HCT116 (cell line): ENCODE measurements at regions not wholly inside any gene's neighbourhood (a gene's known extent, or its start where the extent isn't known, plus 50 kb on each side); places are given as distances from the start of the nearest gene placed in this dataset.

Experiments used
- ATAC-seq: fragments of 200-7000 bp; cut with Tn5 transposase; 2 replicates; pipeline ENCODE4 v1.9.1; 2020; ENCODE audit warnings: mild to moderate bottlenecking, moderate library complexity
- BruUV-seq: library from RNA; stranded (reverse); fragments of 400-500 nt; replicated peaks from 2 replicates; lab custom pipeline; 2021; lab: Mats Ljungman, UMichigan
- CTCF ChIA-PET: fragments of 300-600 bp; sonication (Branson Sonifier 250); formaldehyde crosslinking; loops from one replicate; lab custom pipeline; 2021; ENCODE audit warnings: antibody characterized with exemption; lab: Charles Lee
- POLR2A ChIA-PET: fragments of 300-600, 350-600 bp; sonication (Branson Sonifier 250); formaldehyde crosslinking; loops from one replicate; lab custom pipeline; 2021; ENCODE audit warnings: antibody characterized with exemption; lab: Charles Lee
- RAD21 ChIA-PET, 2 experiments: fragments of 300-600 bp; sonication (Branson Sonifier 250); formaldehyde crosslinking; loops; one replicate each; lab custom pipeline; 2023; ENCODE audit warnings: low total read pairs in 2 of 2; ENCODE audit not compliant: uncharacterized antibody in 2 of 2, unreplicated experiment in 2 of 2, low non-redundant PET in 1 of 2; lab: Charles Lee
- DNase-seq: peaks from one replicate; pipeline ENCODE4 v3.0.0-alpha.2; 2010; ENCODE audit warnings: low read depth, low spot score
- H2AFZ ChIP-seq: fragments of 200-600 bp; shearing (Covaris generic), sonication (generic); 2 replicates; pipeline ENCODE4 v1.6.1; 2017; ENCODE audit warnings: low read depth, mixed run types, mixed read lengths, antibody characterized with exemption, low read length; ENCODE audit not compliant: poor library complexity, severe bottlenecking
- H3K27ac ChIP-seq: 2 replicates; pipeline ENCODE4 v1.5.1; 2012; ENCODE audit warnings: low read depth, low read length
- H3K27me3 ChIP-seq: fragments of 200-600 bp; sonication (generic); 2 replicates; pipeline ENCODE4 v1.6.1; 2016; ENCODE audit warnings: mixed run types, low read length, mixed read lengths; ENCODE audit not compliant: insufficient read depth
- H3K36me3 ChIP-seq, 2 experiments: fragments of 200-500 bp in 1 of 2; fragments of 200-600 bp in 1 of 2; sonication (Bioruptor generic) in 1 of 2; sonication (generic) in 1 of 2; 2 replicates each; pipeline versions ENCODE4 v1.5.1 to v1.6.1; 2014 to 2016; ENCODE audit warnings: low read length in 2 of 2, inconsistent platforms in 1 of 2, mixed read lengths in 1 of 2, mixed run types in 1 of 2; ENCODE audit not compliant: insufficient read depth in 2 of 2, control insufficient read depth in 1 of 2
- H3K4me1 ChIP-seq, 2 experiments: fragments of 200-600 bp in 1 of 2; sonication (generic) in 1 of 2; 2 replicates each; pipeline versions ENCODE4 v1.5.1 to v1.6.1; 2012 to 2017; ENCODE audit warnings: low read length in 2 of 2, inconsistent platforms in 1 of 2, mild to moderate bottlenecking in 1 of 2, mixed read lengths in 1 of 2, mixed run types in 1 of 2, moderate library complexity in 1 of 2; ENCODE audit not compliant: insufficient read depth in 2 of 2, control insufficient read depth in 1 of 2
- H3K4me2 ChIP-seq: fragments of 200-600 bp; sonication (generic); 2 replicates; pipeline ENCODE4 v1.6.1; 2017; ENCODE audit warnings: mixed run types, low read length, mixed read lengths
- H3K4me3 ChIP-seq, 2 experiments: fragments of 200-600 bp in 1 of 2; sonication (generic) in 1 of 2; replicated peaks in 1 of 2; 2 replicates each; pipeline ENCODE4 v1.5.1; 2011 to 2016; ENCODE audit warnings: low read length in 2 of 2, control low read depth in 1 of 2, low read depth in 1 of 2, mild to moderate bottlenecking in 1 of 2, mixed read lengths in 1 of 2, mixed run types in 1 of 2
- H3K79me2 ChIP-seq: fragments of 200-600 bp; sonication (generic); 2 replicates; pipeline ENCODE4 v1.6.1; 2017; ENCODE audit warnings: mild to moderate bottlenecking, mixed run types, low read length, moderate library complexity, mixed read lengths; ENCODE audit not compliant: insufficient read depth
- H3K9ac ChIP-seq: fragments of 200-600 bp; sonication (generic); 2 replicates; pipeline ENCODE4 v1.6.1; 2016; ENCODE audit warnings: low read length, mixed read lengths
- H3K9me2 ChIP-seq: fragments of 200-600 bp; sonication (generic), shearing (Covaris generic); 2 replicates; pipeline ENCODE4 v1.6.1; 2017; ENCODE audit warnings: mixed run types, mild to moderate bottlenecking, moderate library complexity; ENCODE audit not compliant: insufficient read depth
- H3K9me3 ChIP-seq, 2 experiments: fragments of 200-500 bp in 1 of 2; fragments of 200-600 bp in 1 of 2; sonication (Bioruptor generic) in 1 of 2; sonication (generic) in 1 of 2; 2 replicates each; pipeline ENCODE4 v1.6.1; 2014 to 2017; ENCODE audit warnings: low read length in 2 of 2, mixed read lengths in 2 of 2, inconsistent platforms in 1 of 2, low read depth in 1 of 2, mild to moderate bottlenecking in 1 of 2, mixed run types in 1 of 2, moderate library complexity in 1 of 2; ENCODE audit not compliant: control insufficient read depth in 1 of 2, insufficient read depth in 1 of 2
- H4K20me1 ChIP-seq: fragments of 200-600 bp; sonication (generic), shearing (Covaris generic); 2 replicates; pipeline ENCODE4 v1.6.1; 2017; ENCODE audit warnings: mixed run types, mild to moderate bottlenecking, moderate library complexity; ENCODE audit not compliant: insufficient read depth
- CBX3 ChIP-seq: IDR thresholded peaks from 2 replicates; pipeline ENCODE4 v1.6.1; 2012; ENCODE audit warnings: low read depth
- CEBPB ChIP-seq: IDR thresholded peaks from 2 replicates; pipeline ENCODE4 v1.6.1; 2012; ENCODE audit warnings: low read depth
- EGR1 ChIP-seq: IDR thresholded peaks from 2 replicates; pipeline ENCODE4 v1.6.1; 2012; ENCODE audit warnings: low read depth
- EZH2 ChIP-seq: fragments of 200-600 bp; sonication (generic); IDR thresholded peaks from 2 replicates; pipeline ENCODE4 v1.6.1; 2017; ENCODE audit warnings: antibody characterized with exemption, mixed run types
- JUND ChIP-seq: IDR thresholded peaks from 2 replicates; pipeline ENCODE4 v1.6.1; 2012
- POLR2AphosphoS5 ChIP-seq: IDR thresholded peaks from 2 replicates; pipeline ENCODE4 v1.6.1; 2011; ENCODE audit warnings: mild to moderate bottlenecking, low read depth, low read length, moderate library complexity
- RAD21 ChIP-seq: IDR thresholded peaks from 2 replicates; pipeline ENCODE4 v1.6.1; 2012; ENCODE audit warnings: low read depth, mild to moderate bottlenecking
- SRF ChIP-seq: IDR thresholded peaks from 2 replicates; pipeline ENCODE4 v1.6.1; 2012; ENCODE audit warnings: low read depth
- intact Hi-C: fragments of 100-400 bp; cut with micrococcal nuclease; formaldehyde crosslinking; loops from 2 replicates; pipeline ENCODE4 v1.10.0; 2022
- TF ChIP-seq, protein P1 (sequence below): IDR thresholded peaks from 2 replicates; pipeline ENCODE4 v1.6.1; 2012; ENCODE audit warnings: low read depth

- no peaks in the 10 kb centered on the region for H3K4me1 ChIP-seq
- TF ChIP-seq SRF (no peak), CBX3 (no peak), EGR1 (no peak), JUND (no peak), POLR2AphosphoS5 (no peak), RAD21 (no peak), CEBPB (no peak), EZH2 (no peak)
- TF ChIP-seq, protein P1, sequence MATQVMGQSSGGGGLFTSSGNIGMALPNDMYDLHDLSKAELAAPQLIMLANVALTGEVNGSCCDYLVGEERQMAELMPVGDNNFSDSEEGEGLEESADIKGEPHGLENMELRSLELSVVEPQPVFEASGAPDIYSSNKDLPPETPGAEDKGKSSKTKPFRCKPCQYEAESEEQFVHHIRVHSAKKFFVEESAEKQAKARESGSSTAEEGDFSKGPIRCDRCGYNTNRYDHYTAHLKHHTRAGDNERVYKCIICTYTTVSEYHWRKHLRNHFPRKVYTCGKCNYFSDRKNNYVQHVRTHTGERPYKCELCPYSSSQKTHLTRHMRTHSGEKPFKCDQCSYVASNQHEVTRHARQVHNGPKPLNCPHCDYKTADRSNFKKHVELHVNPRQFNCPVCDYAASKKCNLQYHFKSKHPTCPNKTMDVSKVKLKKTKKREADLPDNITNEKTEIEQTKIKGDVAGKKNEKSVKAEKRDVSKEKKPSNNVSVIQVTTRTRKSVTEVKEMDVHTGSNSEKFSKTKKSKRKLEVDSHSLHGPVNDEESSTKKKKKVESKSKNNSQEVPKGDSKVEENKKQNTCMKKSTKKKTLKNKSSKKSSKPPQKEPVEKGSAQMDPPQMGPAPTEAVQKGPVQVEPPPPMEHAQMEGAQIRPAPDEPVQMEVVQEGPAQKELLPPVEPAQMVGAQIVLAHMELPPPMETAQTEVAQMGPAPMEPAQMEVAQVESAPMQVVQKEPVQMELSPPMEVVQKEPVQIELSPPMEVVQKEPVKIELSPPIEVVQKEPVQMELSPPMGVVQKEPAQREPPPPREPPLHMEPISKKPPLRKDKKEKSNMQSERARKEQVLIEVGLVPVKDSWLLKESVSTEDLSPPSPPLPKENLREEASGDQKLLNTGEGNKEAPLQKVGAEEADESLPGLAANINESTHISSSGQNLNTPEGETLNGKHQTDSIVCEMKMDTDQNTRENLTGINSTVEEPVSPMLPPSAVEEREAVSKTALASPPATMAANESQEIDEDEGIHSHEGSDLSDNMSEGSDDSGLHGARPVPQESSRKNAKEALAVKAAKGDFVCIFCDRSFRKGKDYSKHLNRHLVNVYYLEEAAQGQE, result no peak
- POLR2A ChIA-PET, result no interaction called here
These were observed 144.8 kb upstream of the MON1B start for GRCh38 chr16:77046206-77046605.

More at GRCh38 chr16:77046206-77046605, 144.8 kb upstream of the MON1B start:
- BruUV-seq, result no TSS peak
- Histone ChIP-seq H3K9me2 (no peaks in the 10 kb centered on the region), H3K9me3 (no peaks in the 10 kb centered on the region), H3K27me3 (peaks cover 24% of the 10 kb centered on the region; the same call in 1 of the 2 replicates), H3K9ac (no peak overlapping the region), H3K4me2 (no peak overlapping the region), H3K27ac (no peak overlapping the region), H4K20me1 (no peaks in the 10 kb centered on the region), H3K79me2 (no peaks in the 10 kb centered on the region), H3K4me3 (no peak overlapping the region), H2AFZ (no peak overlapping the region), H3K36me3 (no peaks in the 10 kb centered on the region)
- no peak for DNase-seq
- ATAC-seq, result no peak
- ChIA-PET RAD21 (no interaction called here), CTCF (interaction anchor here (1.4 kb wide), 1 partner anchor 125 kb away, joined by 4 read pairs; no protein-coding TSS in a partner anchor)
- intact Hi-C loops, result no loop called here
